Ascending aorta (tissue), 2 donors: ENCODE measurements at regions not wholly inside any gene's neighbourhood (a gene's known extent, or its start where the extent isn't known, plus 50 kb on each side); places are given as distances from the start of the nearest gene placed in this dataset.
"Not testable (repeated sequence)": the region's sequence is repeated elsewhere in the genome, so short reads cannot be mapped to it uniquely, and the experiment has no call there.

ENCODE experiments used
- DNase-seq, 2 donors: peaks; one replicate each; pipeline ENCODE4 v3.0.0-alpha.2; 2019; ENCODE audit warnings: low spot score in 2 of 2
- H3K27ac ChIP-seq, 2 donors: fragments of 200-600 bp; sonication (generic); one replicate each; pipeline ENCODE4 v1.5.1; 2016 to 2017; ENCODE audit warnings: mild to moderate bottlenecking in 1 of 2
- H3K27me3 ChIP-seq: fragments of 200-600 bp; sonication (generic); one replicate; pipeline ENCODE4 v1.5.1; 2017
- H3K36me3 ChIP-seq, 2 donors: fragments of 200-600 bp; sonication (generic); one replicate each; pipeline ENCODE4 v1.5.1; 2016
- H3K4me1 ChIP-seq, 2 donors: fragments of 200-600 bp; sonication (generic); one replicate each; pipeline ENCODE4 v1.5.1; 2016 to 2017; ENCODE audit warnings: mild to moderate bottlenecking in 1 of 2
- H3K4me3 ChIP-seq, 2 donors: fragments of 200-600 bp; sonication (generic); one replicate each; pipeline ENCODE4 v1.5.1; 2016 to 2017; ENCODE audit warnings: mild to moderate bottlenecking in 1 of 2
- H3K9me3 ChIP-seq, 2 donors: fragments of 200-600 bp; sonication (generic); one replicate each; pipeline ENCODE4 v1.5.1; 2016
- CTCF ChIP-seq, 3 experiments: fragments of 200-600 bp in 2 of 3; fragments of 450-650 bp in 1 of 3; sonication (generic) in 2 of 3; IDR thresholded peaks; one replicate each; pipeline ENCODE4 v1.5.1; 2016 to 2019; ENCODE audit warnings: antibody characterized with exemption in 3 of 3, mild to moderate bottlenecking in 1 of 3, moderate library complexity in 1 of 3
- intact Hi-C: fragments of 100-400 bp; cut with DNase I; formaldehyde crosslinking; loops from one replicate; pipeline ENCODE4 v1.15.1; 2023

DNA sequence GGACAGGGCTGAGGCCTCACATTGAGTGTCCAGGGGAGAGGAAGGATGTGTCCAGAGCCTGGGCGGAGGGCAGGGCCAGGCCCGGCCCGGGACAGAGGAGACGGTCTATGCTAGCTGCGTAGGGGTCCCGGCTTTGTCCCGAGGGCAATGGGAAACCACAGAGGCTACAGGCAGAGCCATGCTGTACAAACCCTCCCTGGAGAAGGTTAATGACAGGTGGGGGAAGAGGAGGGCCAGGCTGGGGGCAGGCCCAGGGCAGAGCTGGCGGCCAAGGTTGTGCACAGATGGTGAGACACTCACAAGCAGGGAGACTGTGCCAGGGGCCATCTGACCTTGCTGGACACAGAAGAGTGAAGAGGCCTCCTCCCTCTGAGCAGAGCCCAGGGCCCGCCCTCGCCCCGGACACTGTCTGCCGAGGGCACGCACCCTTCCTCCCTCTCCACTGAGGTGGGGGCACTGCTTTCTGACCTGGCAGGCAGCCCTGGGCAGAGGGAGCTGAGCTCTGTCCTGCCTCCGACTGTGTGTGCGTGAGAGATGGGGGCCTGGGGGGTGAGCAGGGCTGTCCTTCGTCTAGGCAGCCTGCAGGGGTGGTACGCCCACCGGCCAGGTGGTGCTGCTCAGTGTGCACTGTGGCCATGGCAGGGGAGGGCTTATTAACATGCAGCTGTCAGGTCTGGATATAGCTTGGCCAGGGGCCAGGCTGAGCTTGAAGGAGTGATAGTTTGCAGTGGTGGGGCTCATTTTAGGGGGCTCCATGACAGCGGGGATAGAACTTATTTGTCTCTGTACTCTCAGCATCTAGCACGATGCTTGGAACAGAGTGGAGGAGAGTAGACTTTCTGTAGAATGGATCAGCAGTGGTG lies 75.7 kb upstream of the LRPAP1 start:
- intact Hi-C loops: no loop called here
- Histone ChIP-seq H3K4me1 (no peaks in the 10 kb centered on the region), H3K27ac (no peak overlapping the region), H3K4me3 (no peak overlapping the region), H3K36me3 (no peaks in the 10 kb centered on the region), H3K9me3 (no peaks in the 10 kb centered on the region), H3K27me3 (no peaks in the 10 kb centered on the region)
- DNase-seq: no peak
- TF ChIP-seq CTCF (IDR thresholded peaks at IDR 0.05): no peak

- DNase-seq, H3K27me3 ChIP-seq, H3K4me3 ChIP-seq, H3K36me3 ChIP-seq, intact Hi-C loops, H3K9me3 ChIP-seq, H3K4me1 ChIP-seq, H3K27ac ChIP-seq: not testable (repeated sequence)
Measured at GRCh38 chr4:3606850-3607249, 74.6 kb upstream of the LRPAP1 start.

DNA sequence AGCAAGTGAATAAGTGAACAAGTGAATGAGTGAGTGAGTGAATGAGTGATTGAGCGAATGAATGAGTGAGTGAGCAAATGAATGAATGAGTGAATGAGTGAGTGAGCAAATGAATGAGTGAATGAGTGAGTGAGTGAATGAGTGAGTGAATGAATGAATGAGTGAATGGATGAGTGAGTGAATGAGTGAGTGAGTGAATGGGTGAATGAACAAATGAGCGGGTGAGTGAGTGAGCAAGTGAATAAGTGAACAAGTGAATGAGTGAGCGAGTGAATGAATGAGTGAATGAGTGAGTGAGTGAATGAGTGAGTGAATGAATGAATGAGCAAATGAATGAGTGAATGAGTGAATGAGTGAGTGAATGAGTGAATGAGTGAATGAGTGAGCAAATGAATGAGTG lies 74.0 kb upstream of the LRPAP1 start:
- intact Hi-C loops, H3K36me3 ChIP-seq, H3K4me3 ChIP-seq, H3K27me3 ChIP-seq, H3K4me1 ChIP-seq, H3K27ac ChIP-seq, DNase-seq, H3K9me3 ChIP-seq: not testable (repeated sequence)

DNA sequence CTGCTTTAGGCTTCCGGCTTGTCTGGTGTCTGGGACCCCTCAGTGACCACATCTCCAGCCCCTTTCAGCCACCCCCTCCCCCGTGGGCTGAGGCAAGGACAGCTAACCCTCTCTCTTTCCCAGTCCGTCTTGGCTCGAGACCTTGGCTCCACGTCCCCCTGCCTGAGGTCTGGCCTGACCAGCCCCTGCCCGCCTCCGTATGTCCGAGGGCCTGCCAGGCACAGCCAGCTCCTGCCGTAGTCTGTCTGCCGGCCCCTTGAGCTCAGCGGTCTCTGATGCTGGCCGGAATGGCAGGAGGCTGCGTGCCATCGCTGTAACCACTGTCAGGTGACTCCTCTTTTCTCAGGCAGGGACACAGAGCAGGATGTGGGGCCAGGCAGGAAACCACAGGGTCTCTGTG lies 73.3 kb upstream of the LRPAP1 start:
- H3K27me3 ChIP-seq: no peaks in the 10 kb centered on the region
- no peak for DNase-seq
- no peaks in the 10 kb centered on the region for H3K9me3 ChIP-seq
- H3K4me1 ChIP-seq: no peaks in the 10 kb centered on the region
- H3K36me3 ChIP-seq: no peaks in the 10 kb centered on the region
- no peak overlapping the region for H3K4me3 ChIP-seq
- intact Hi-C loops: no loop called here
- no peak overlapping the region for H3K27ac ChIP-seq
- no peak for TF ChIP-seq CTCF (IDR thresholded peaks at IDR 0.05)

DNA sequence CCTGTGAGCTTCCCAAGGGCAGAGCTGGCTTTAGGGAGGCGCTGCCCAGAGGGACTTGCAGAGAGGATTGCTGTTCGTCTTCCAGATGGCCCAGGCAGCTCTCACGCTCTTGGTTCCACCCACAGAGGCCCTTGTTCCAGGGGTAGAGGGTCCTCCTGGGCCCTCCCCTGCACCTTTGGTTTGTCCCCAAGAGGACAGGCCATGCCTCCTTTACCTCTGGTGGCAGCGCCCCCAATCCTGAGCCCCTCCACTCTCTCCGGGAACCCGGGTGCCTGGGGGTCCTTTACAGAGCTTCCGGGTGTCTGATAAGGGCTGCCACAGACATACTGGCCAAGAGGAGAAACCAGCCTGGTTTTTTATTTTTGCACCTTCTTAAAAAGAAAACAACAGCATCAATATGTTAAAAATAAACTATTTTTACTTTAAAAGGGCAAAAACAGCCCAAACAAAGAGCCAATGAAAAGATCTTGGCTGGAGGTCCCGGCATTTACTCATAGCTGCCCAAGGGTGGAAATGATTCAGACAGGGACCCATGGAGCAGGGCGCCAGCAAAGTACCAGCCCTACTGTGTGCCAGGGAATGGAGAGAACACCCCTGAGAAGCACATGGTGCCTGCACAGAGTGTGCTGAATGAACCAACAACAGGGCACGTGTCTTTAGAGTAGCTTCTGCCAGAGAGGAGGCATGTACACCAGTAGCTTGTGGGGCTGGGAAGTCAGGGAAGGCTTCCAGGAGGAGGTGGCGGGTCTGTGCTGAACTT lies 70.8 kb upstream of the LRPAP1 start:
- H3K4me3 ChIP-seq, H3K36me3 ChIP-seq, intact Hi-C loops, DNase-seq, H3K27ac ChIP-seq, H3K9me3 ChIP-seq, H3K4me1 ChIP-seq, H3K27me3 ChIP-seq: not testable (repeated sequence)

- H3K9me3 ChIP-seq: no peaks in the 10 kb centered on the region
- DNase-seq: no peak
- no peak for TF ChIP-seq CTCF (IDR thresholded peaks at IDR 0.05)
- intact Hi-C loops: no loop called here
- no peak overlapping the region for H3K27ac ChIP-seq
- H3K4me1 ChIP-seq: no peaks in the 10 kb centered on the region
- H3K4me3 ChIP-seq: no peak overlapping the region
- no peaks in the 10 kb centered on the region for H3K27me3 ChIP-seq
- H3K36me3 ChIP-seq: no peaks in the 10 kb centered on the region
Measured at GRCh38 chr4:3601992-3602391, 69.8 kb upstream of the LRPAP1 start.

- H3K9me3 ChIP-seq, H3K4me3 ChIP-seq, H3K27ac ChIP-seq, DNase-seq, H3K36me3 ChIP-seq, intact Hi-C loops, H3K4me1 ChIP-seq, H3K27me3 ChIP-seq: not testable (repeated sequence)
Measured at GRCh38 chr4:3601108-3601690, 69.0 kb upstream of the LRPAP1 start.
